Trophoblast cell (in vitro differentiated cells and primary cell): ENCODE measurements at regions not wholly inside any gene's neighbourhood (a gene's known extent, or its start where the extent isn't known, plus 50 kb on each side); places are given as distances from the start of the nearest gene placed in this dataset.
"Not testable (repeated sequence)": the region's sequence is repeated elsewhere in the genome, so short reads cannot be mapped to it uniquely, and the experiment has no call there.

Experiments
- DNase-seq, 2 donors: peaks; one replicate each; pipeline ENCODE4 v3.0.0-alpha.2; 2016
- H2AFZ ChIP-seq: 2 replicates; pipeline ENCODE4 v1.6.1; 2013; ENCODE audit warnings: low read length, moderate library complexity, mild to moderate bottlenecking; ENCODE audit not compliant: insufficient read depth, poor library complexity
- H2AK5ac ChIP-seq: 2 replicates; pipeline ENCODE4 v1.6.1; 2013; ENCODE audit warnings: mild to moderate bottlenecking, low read length
- H2BK120ac ChIP-seq: 2 replicates; pipeline ENCODE4 v1.6.1; 2013; ENCODE audit warnings: low read length, mild to moderate bottlenecking, moderate library complexity; ENCODE audit not compliant: insufficient read depth, poor library complexity
- H2BK12ac ChIP-seq: 2 replicates; pipeline ENCODE4 v1.6.1; 2013; ENCODE audit warnings: mild to moderate bottlenecking, low read length, moderate library complexity
- H2BK5ac ChIP-seq: 2 replicates; pipeline ENCODE4 v1.6.1; 2013; ENCODE audit warnings: low read length, low read depth, moderate library complexity, mild to moderate bottlenecking; ENCODE audit not compliant: poor library complexity
- H3K14ac ChIP-seq: 2 replicates; pipeline ENCODE4 v1.6.1; 2013; ENCODE audit warnings: mild to moderate bottlenecking, low read length
- H3K18ac ChIP-seq: 2 replicates; pipeline ENCODE4 v1.6.1; 2013; ENCODE audit warnings: mild to moderate bottlenecking, low read length
- H3K23ac ChIP-seq: 2 replicates; pipeline ENCODE4 v1.6.1; 2013; ENCODE audit warnings: low read length
- H3K27ac ChIP-seq: 2 replicates; pipeline ENCODE4 v1.5.1; 2013; ENCODE audit warnings: low read depth, mild to moderate bottlenecking, inconsistent platforms, low read length, moderate library complexity
- H3K27me3 ChIP-seq: 2 replicates; pipeline ENCODE4 v1.6.1; 2013; ENCODE audit warnings: inconsistent platforms, mild to moderate bottlenecking, low read length, moderate library complexity; ENCODE audit not compliant: insufficient read depth
- H3K36me3 ChIP-seq, 2 experiments: 1 replicate in 1 of 2; 2 replicates in 1 of 2; pipeline ENCODE4 v1.6.1; 2013; ENCODE audit warnings: low read length in 2 of 2, mild to moderate bottlenecking in 2 of 2, moderate library complexity in 1 of 2; ENCODE audit not compliant: insufficient read depth in 2 of 2, control insufficient read depth in 1 of 2
- H3K4ac ChIP-seq: 2 replicates; pipeline ENCODE4 v1.6.1; 2013; ENCODE audit warnings: low read depth, mild to moderate bottlenecking, low read length, moderate library complexity
- H3K4me1 ChIP-seq, 2 experiments: 1 replicate in 1 of 2; 2 replicates in 1 of 2; pipeline ENCODE4 v1.6.1; 2013; ENCODE audit warnings: low read length in 2 of 2, mild to moderate bottlenecking in 2 of 2, moderate library complexity in 1 of 2; ENCODE audit not compliant: insufficient read depth in 2 of 2, control insufficient read depth in 1 of 2
- H3K4me2 ChIP-seq: 2 replicates; pipeline ENCODE4 v1.6.1; 2013; ENCODE audit warnings: inconsistent platforms, mild to moderate bottlenecking, low read length, moderate library complexity
- H3K4me3 ChIP-seq: 2 replicates; pipeline ENCODE4 v1.5.1; 2013; ENCODE audit warnings: mild to moderate bottlenecking, low read depth, low read length, inconsistent platforms
- H3K79me1 ChIP-seq: one replicate; pipeline ENCODE4 v1.6.1; 2013; ENCODE audit warnings: low read length
- H3K79me2 ChIP-seq: 2 replicates; pipeline ENCODE4 v1.6.1; 2013; ENCODE audit warnings: low read length, mild to moderate bottlenecking; ENCODE audit not compliant: control insufficient read depth, insufficient read depth, poor library complexity
- H3K9ac ChIP-seq: 2 replicates; pipeline ENCODE4 v1.6.1; 2013; ENCODE audit warnings: mild to moderate bottlenecking, low read length
- H3K9me3 ChIP-seq: 2 replicates; pipeline ENCODE4 v1.6.1; 2013; ENCODE audit warnings: low read depth, mild to moderate bottlenecking, control low read depth, inconsistent platforms, low read length; ENCODE audit not compliant: insufficient read depth
- H4K12ac ChIP-seq: 2 replicates; pipeline ENCODE4 v1.6.1; 2013; ENCODE audit warnings: low read depth, mild to moderate bottlenecking, low read length, moderate library complexity
- H4K8ac ChIP-seq: 2 replicates; pipeline ENCODE4 v1.6.1; 2013; ENCODE audit warnings: low read depth, mild to moderate bottlenecking, low read length, moderate library complexity
- H4K91ac ChIP-seq: one replicate; pipeline ENCODE4 v1.6.1; 2013; ENCODE audit warnings: low read depth, mild to moderate bottlenecking, low read length, moderate library complexity
- WGBS: extraction: QIAGEN DNeasy Blood & Tissue Kit; methylation state at CpG from one replicate; pipeline ENCODE4 v1.1.7; 2013; ENCODE audit warnings: missing lambda C conversion rate; ENCODE audit not compliant: insufficient read length, insufficient coverage; ENCODE audit errors: extremely low coverage; 5-methylcytosine and 5-hydroxymethylcytosine counted together

- H3K27me3 ChIP-seq: no peaks in the 10 kb centered on the region
- no peak overlapping the region for H2AFZ ChIP-seq
- H3K23ac ChIP-seq: no peak overlapping the region
- H2AK5ac ChIP-seq: no peak overlapping the region
- H3K79me1 ChIP-seq: peaks cover 3% of the 10 kb centered on the region
- H2BK5ac ChIP-seq: no peak overlapping the region
- no peak overlapping the region for H3K27ac ChIP-seq
- no peak overlapping the region for H3K18ac ChIP-seq
- peaks cover 0 to 4% of the 10 kb centered on the region in 2 experiments for H3K4me1 ChIP-seq
- H4K91ac ChIP-seq: no peak overlapping the region
- H3K36me3 ChIP-seq: no peaks in the 10 kb centered on the region
- no CpG with 5 or more reads among the region's 3 CpGs for WGBS
- H3K9ac ChIP-seq: no peak overlapping the region
- no peak overlapping the region for H4K8ac ChIP-seq
- H2BK12ac ChIP-seq: no peak overlapping the region
- no peak for DNase-seq
- no peak overlapping the region for H3K4me2 ChIP-seq
- H3K9me3 ChIP-seq: no peaks in the 10 kb centered on the region
- H4K12ac ChIP-seq: no peak overlapping the region
- no peak overlapping the region for H2BK120ac ChIP-seq
- H3K14ac ChIP-seq: no peak overlapping the region
- no peak overlapping the region for H3K4me3 ChIP-seq
- no peaks in the 10 kb centered on the region for H3K79me2 ChIP-seq
- H3K4ac ChIP-seq: no peak overlapping the region
Measured at GRCh38 chr2:189350540-189351209, 90.6 kb upstream of the WDR75 start.

- H2BK5ac ChIP-seq, H4K12ac ChIP-seq, H3K4me2 ChIP-seq, H3K79me1 ChIP-seq, H3K4me3 ChIP-seq, H4K91ac ChIP-seq, H3K23ac ChIP-seq, H2AK5ac ChIP-seq, H3K14ac ChIP-seq, H2BK120ac ChIP-seq, H3K79me2 ChIP-seq, H3K4ac ChIP-seq, H3K27me3 ChIP-seq, H3K9ac ChIP-seq, H2AFZ ChIP-seq, H3K4me1 ChIP-seq, H3K9me3 ChIP-seq, H2BK12ac ChIP-seq, H3K27ac ChIP-seq, DNase-seq, H4K8ac ChIP-seq, H3K36me3 ChIP-seq, H3K18ac ChIP-seq: not testable (repeated sequence)
- WGBS: no CpG with 5 or more reads among the region's 1 CpG
Measured at GRCh38 chr2:189351933-189352332, 89.3 kb upstream of the WDR75 start.

GRCh38 chr2:189357375-189357774 is 83.9 kb upstream of the WDR75 start:
- H3K27ac ChIP-seq, H3K79me2 ChIP-seq, H3K36me3 ChIP-seq, H3K27me3 ChIP-seq, H2BK120ac ChIP-seq, H3K4me2 ChIP-seq, H2BK5ac ChIP-seq, H2BK12ac ChIP-seq, H3K4me1 ChIP-seq, H3K14ac ChIP-seq, H3K18ac ChIP-seq, H2AFZ ChIP-seq, H3K4ac ChIP-seq, H3K9me3 ChIP-seq, H4K12ac ChIP-seq, H3K79me1 ChIP-seq, DNase-seq, H3K4me3 ChIP-seq, H4K8ac ChIP-seq, H4K91ac ChIP-seq, H3K23ac ChIP-seq, H2AK5ac ChIP-seq, H3K9ac ChIP-seq: not testable (repeated sequence)
- no CpG with 5 or more reads among the region's 4 CpGs for WGBS

GRCh38 chr2:189360861-189361260 is 80.4 kb upstream of the WDR75 start:
- H2AK5ac ChIP-seq: no peak overlapping the region
- H3K79me2 ChIP-seq: no peaks in the 10 kb centered on the region
- H2BK12ac ChIP-seq: no peak overlapping the region
- no peak overlapping the region for H4K8ac ChIP-seq
- H3K36me3 ChIP-seq: no peaks in the 10 kb centered on the region
- no peak overlapping the region for H3K27ac ChIP-seq
- no peaks in the 10 kb centered on the region for H3K27me3 ChIP-seq
- H3K79me1 ChIP-seq: no peaks in the 10 kb centered on the region
- H2AFZ ChIP-seq: no peak overlapping the region
- no peak overlapping the region for H3K4me2 ChIP-seq
- no peak overlapping the region for H3K4me3 ChIP-seq
- H3K9me3 ChIP-seq: peaks cover 2% of the 10 kb centered on the region
- no peak overlapping the region for H3K14ac ChIP-seq
- H2BK5ac ChIP-seq: no peak overlapping the region
- H3K4me1 ChIP-seq: no peaks in the 10 kb centered on the region
- H4K91ac ChIP-seq: no peak overlapping the region
- no peak overlapping the region for H4K12ac ChIP-seq
- no CpG with 5 or more reads among the region's 1 CpG for WGBS
- no peak for DNase-seq
- H3K18ac ChIP-seq: no peak overlapping the region
- no peak overlapping the region for H3K4ac ChIP-seq
- no peak overlapping the region for H3K23ac ChIP-seq
- H3K9ac ChIP-seq: no peak overlapping the region
- no peak overlapping the region for H2BK120ac ChIP-seq
